Gastrocnemius medialis (tissue), 4 donors: ENCODE measurements at regions not wholly inside any gene's neighbourhood (a gene's known extent, or its start where the extent isn't known, plus 50 kb on each side); places are given as distances from the start of the nearest gene placed in this dataset.
"Not testable (repeated sequence)": the region's sequence is repeated elsewhere in the genome, so short reads cannot be mapped to it uniquely, and the experiment has no call there.

Source experiments
- ATAC-seq, 2 donors: fragments of 150-250 bp; one replicate each; pipeline ENCODE4 v1.9.1; 2016
- DNase-seq, 2 donors: peaks; one replicate each; pipeline ENCODE4 v3.0.0-alpha.2; 2019
- H3K27ac ChIP-seq, 4 donors: fragments of 200-600 bp; sonication (generic); 1 replicate in 1 of 4; 2 replicates in 3 of 4; pipeline ENCODE4 v1.5.1; 2016 to 2018; ENCODE audit warnings: mild to moderate bottlenecking in 2 of 4, moderate library complexity in 1 of 4
- H3K27me3 ChIP-seq, 3 donors: fragments of 200-600 bp; sonication (generic) in 2 of 3; 1 replicate in 1 of 3; 2 replicates in 2 of 3; pipeline versions ENCODE4 v1.5.1 to v1.6.0; 2016 to 2019; ENCODE audit warnings: mild to moderate bottlenecking in 1 of 3, moderate library complexity in 1 of 3
- H3K36me3 ChIP-seq, 2 donors: fragments of 200-600 bp; sonication (generic) in 1 of 2; one replicate each; pipeline ENCODE4 v1.5.1; 2017 to 2018
- H3K4me1 ChIP-seq, 2 donors: fragments of 200-600 bp; sonication (generic) in 1 of 2; one replicate each; pipeline ENCODE4 v1.5.1; 2016 to 2017; ENCODE audit warnings: mild to moderate bottlenecking in 2 of 2
- H3K4me3 ChIP-seq, 4 donors: fragments of 200-600 bp; sonication (generic) in 3 of 4; 1 replicate in 1 of 4; 2 replicates in 3 of 4; pipeline ENCODE4 v1.5.1; 2016 to 2019; ENCODE audit warnings: mild to moderate bottlenecking in 2 of 4
- H3K9me3 ChIP-seq, 3 donors: fragments of 200-600 bp; sonication (generic) in 2 of 3; 1 replicate in 1 of 3; 2 replicates in 2 of 3; pipeline ENCODE4 v1.5.1; 2016 to 2019
- CTCF ChIP-seq, 5 experiments: fragments of 450-650 bp in 3 of 5; fragments of 200-600 bp in 2 of 5; sonication (generic) in 2 of 5; IDR thresholded peaks in 4 of 5; conservative IDR thresholded peaks in 1 of 5; 1 replicate in 4 of 5; 2 replicates in 1 of 5; pipeline ENCODE4 v1.5.1; 2016 to 2019; ENCODE audit warnings: antibody characterized with exemption in 5 of 5, mild to moderate bottlenecking in 3 of 5, moderate library complexity in 3 of 5
- POLR2A ChIP-seq, 2 donors: fragments of 450-650 bp; IDR thresholded peaks; one replicate each; pipeline ENCODE4 v1.6.1; 2017; ENCODE audit warnings: antibody characterized with exemption in 2 of 2, mild to moderate bottlenecking in 2 of 2, moderate library complexity in 2 of 2
- in situ Hi-C, 4 donors: fragments of 200-750 bp; cut with MboI; loops; one replicate each; pipeline versions ENCODE4 v1.15.0 to v1.8.0; 2017; ENCODE audit warnings: low sequenced_read_pairs in 4 of 4
- intact Hi-C: fragments of 100-400 bp; cut with DNase I; formaldehyde crosslinking; loops from one replicate; pipeline ENCODE4 v1.15.1; 2023; ENCODE audit warnings: low total_unique reads

DNA sequence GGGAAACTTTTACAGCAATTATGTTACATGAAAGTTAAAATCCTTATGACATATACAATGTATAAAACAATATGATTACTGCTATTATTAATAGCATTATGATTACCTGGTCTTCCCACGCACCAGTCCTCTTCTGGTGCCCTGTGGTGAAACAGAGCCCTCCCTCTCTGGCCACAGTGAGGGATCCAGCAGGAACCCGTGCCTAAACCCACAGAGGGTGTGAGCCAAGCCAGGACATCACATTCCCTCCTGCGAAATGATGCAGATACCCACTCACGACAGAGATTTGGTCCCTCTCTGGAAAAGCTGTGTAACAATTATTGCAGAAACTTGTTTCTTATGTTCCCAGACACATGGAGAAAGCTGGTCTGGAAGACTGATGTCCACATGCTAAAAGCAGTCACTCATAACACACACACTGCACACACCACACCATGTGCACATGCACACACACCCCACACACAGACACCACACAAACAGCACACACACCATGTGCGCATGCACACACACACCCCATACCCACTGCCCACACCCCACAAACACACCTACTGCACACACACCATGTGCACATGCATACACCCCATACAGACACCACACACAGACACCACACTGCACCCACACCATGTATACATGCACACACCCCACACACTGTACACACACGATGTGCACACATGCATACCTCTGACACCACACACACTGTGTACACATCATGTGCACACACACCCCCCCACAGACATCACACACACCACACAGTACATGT lies 1462.2 kb downstream of the FOXD4L5 start:
- ATAC-seq, in situ Hi-C loops, H3K9me3 ChIP-seq, H3K27ac ChIP-seq, H3K27me3 ChIP-seq, H3K4me3 ChIP-seq, intact Hi-C loops, H3K36me3 ChIP-seq, DNase-seq, H3K4me1 ChIP-seq: not testable (repeated sequence)

- H3K4me1 ChIP-seq, DNase-seq, H3K4me3 ChIP-seq, H3K9me3 ChIP-seq, H3K36me3 ChIP-seq, in situ Hi-C loops, H3K27ac ChIP-seq, ATAC-seq, intact Hi-C loops, H3K27me3 ChIP-seq: not testable (repeated sequence)
Measured at GRCh38 chr9:63821293-63821692, 1463.7 kb downstream of the FOXD4L5 start.

DNA sequence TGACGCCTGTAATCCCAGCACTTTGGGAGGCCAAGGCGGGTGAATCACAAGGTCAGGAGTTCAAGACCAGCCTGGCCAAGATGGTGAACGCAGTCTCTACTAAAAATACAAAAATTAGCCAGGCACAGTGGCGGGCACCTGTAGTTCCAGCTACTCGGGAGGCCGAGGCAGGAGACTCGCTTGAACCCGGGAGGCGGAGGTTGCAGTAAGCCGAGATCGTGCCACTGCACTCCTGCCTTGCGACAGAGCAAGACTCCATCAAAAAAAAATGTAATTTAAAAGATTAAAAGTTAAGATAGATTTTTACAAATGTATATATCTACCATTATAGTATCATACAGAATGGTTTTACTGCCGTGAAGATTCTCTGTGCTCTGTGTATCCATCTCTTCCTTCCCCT lies 1464.1 kb downstream of the FOXD4L5 start:
- H3K4me1 ChIP-seq, H3K36me3 ChIP-seq, H3K27me3 ChIP-seq, H3K27ac ChIP-seq, H3K4me3 ChIP-seq, ATAC-seq, in situ Hi-C loops, DNase-seq, H3K9me3 ChIP-seq, intact Hi-C loops: not testable (repeated sequence)

GRCh38 chr9:63820383-63820782 lies 1464.6 kb downstream of the FOXD4L5 start:
- ATAC-seq, H3K36me3 ChIP-seq, H3K4me1 ChIP-seq, in situ Hi-C loops, H3K27ac ChIP-seq, intact Hi-C loops, DNase-seq, H3K4me3 ChIP-seq, H3K27me3 ChIP-seq, H3K9me3 ChIP-seq: not testable (repeated sequence)

DNA sequence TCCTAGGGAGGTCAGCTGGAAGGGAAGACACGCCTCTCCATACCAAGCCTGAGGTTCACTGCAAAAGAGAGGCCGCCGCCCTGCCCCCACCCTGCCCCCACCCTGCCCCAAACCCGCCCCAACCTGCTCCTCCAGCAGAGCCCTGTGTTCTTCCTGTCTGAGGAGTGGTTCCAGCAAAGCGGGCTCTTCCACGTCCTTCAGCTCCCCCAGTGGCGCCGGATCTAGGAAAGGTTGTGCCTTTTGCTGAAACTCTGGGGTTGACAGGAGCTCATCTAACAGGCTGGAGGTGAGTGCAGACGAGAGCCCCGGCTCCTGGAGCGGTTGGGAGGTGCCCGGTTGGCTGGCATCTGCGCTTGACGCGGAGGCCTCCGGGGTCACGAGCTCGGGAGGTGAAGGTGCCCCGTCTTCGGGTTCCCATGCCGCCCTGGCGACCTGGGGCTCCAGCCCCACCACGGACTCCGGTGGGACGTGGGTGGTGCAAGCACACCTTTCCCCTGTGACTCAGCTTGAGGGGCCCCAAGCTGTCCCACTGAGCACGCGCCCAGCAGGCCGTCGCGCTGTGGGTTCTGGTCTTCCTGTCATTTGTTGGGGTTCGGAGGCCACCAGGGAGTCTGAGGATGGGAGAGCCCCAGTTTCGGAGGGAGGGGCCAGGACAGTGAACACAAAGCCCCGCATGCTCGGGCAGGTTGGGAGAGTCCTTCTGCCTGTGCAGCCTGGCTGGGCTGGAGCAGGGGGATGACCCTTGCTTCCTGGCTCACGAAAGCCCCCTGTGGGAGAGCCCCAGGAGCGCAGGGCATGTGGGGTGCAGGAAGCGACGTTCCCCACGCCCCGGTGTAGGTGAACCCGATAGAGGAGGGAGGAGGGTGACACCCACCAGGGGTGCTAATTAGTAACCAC lies 1467.1 kb downstream of the FOXD4L5 start:
- Histone ChIP-seq H3K27me3 (peaks cover 0 to 7% (median 6%) of the 10 kb centered on the region in 3 donors), H3K4me1 (no peaks in the 10 kb centered on the region), H3K27ac (no peak overlapping the region), H3K4me3 (no peak overlapping the region), H3K9me3 (no peaks in the 10 kb centered on the region), H3K36me3 (no peaks in the 10 kb centered on the region)
- DNase-seq (peak in 1 of 2 donors; percentile 34), ATAC-seq (peak in 1 of 2 donors; percentile 26)
- in situ Hi-C loops = no loop called here
- no peak for TF ChIP-seq POLR2A (IDR thresholded peaks at IDR 0.05)
- no peak for TF ChIP-seq CTCF (IDR thresholded peaks at IDR 0.05 in 4 of 5, conservative IDR thresholded peaks at IDR 0.05 in 1 of 5)
- intact Hi-C loops = no loop called here

DNA sequence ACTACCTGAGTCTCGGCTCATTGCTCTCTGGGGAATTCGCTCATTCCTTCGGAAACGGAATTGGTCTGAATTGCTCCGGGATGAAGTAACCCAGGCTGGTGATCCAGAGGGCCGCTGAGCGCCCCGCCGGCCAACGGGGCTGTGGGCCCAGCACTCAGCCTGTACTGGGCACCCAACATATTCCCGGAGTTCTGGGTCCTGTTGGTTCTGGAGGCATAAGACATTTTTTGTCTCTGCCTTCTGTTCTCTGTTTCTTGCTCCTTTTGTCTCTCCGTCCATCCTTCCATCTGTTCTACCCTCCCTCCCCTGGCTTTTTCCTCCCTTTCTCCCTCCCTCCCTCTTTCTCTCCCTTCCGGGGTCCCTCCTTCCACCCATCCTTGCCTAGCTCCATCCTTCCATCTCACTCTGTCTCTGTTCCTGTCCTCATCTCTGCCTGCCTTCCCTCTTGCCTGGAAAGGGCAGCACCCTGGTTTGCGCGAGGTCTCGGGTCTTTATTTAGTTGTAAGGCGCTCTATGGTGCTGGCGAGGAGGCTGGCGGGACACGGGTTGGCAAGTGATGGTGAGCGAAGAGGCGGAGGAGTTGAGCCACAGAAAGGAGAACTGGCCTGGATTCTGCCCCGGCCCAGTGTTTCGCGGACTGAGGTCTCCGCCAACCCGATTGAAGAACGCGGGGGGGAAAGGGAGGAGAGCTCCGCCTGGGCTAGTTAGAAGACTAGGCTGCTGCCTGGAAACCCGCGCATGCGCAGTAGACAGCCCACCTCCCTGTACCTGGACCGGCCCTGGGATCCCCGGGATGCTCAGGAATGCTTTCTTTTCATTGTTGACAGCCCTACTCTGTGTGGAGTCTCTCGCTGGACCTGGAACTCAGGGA lies 1468.0 kb downstream of the FOXD4L5 start:
- Histone ChIP-seq H3K4me1 (no peaks in the 10 kb centered on the region), H3K4me3 (no peak overlapping the region), H3K27me3 (peaks cover 0 to 7% (median 6%) of the 10 kb centered on the region in 3 donors), H3K9me3 (no peaks in the 10 kb centered on the region), H3K36me3 (no peaks in the 10 kb centered on the region), H3K27ac (no peak overlapping the region)
- intact Hi-C loops (no loop called here), in situ Hi-C loops (no loop called here)
- DNase-seq (peak; percentile 28 to 44), ATAC-seq (peak; percentile 67 to 68)
- TF ChIP-seq CTCF (IDR thresholded peaks at IDR 0.05 in 4 of 5, conservative IDR thresholded peaks at IDR 0.05 in 1 of 5) = no peak
- TF ChIP-seq POLR2A (IDR thresholded peaks at IDR 0.05) = no peak

GRCh38 chr9:63814970-63815669 lies 1469.9 kb downstream of the FOXD4L5 start:
- ATAC-seq, H3K4me1 ChIP-seq, H3K27me3 ChIP-seq, H3K4me3 ChIP-seq, DNase-seq, H3K9me3 ChIP-seq, H3K27ac ChIP-seq, H3K36me3 ChIP-seq, intact Hi-C loops, in situ Hi-C loops: not testable (repeated sequence)

- intact Hi-C loops, H3K27me3 ChIP-seq, H3K4me1 ChIP-seq, in situ Hi-C loops, H3K27ac ChIP-seq, H3K4me3 ChIP-seq, ATAC-seq, H3K9me3 ChIP-seq, DNase-seq, H3K36me3 ChIP-seq: not testable (repeated sequence)
Measured at GRCh38 chr9:63813391-63814021, 1471.5 kb downstream of the FOXD4L5 start.
